Suprapubic skin (tissue), 4 donors: ENCODE measurements at regions not wholly inside any gene's neighbourhood (a gene's known extent, or its start where the extent isn't known, plus 50 kb on each side); places are given as distances from the start of the nearest gene placed in this dataset.

Source experiments
- DNase-seq, 2 donors: peaks; one replicate each; pipeline ENCODE4 v3.0.0-alpha.2; 2019; ENCODE audit warnings: low spot score in 2 of 2
- H3K27ac ChIP-seq: fragments of 200-600 bp; sonication (generic); one replicate; pipeline ENCODE4 v1.5.1; 2019
- H3K27me3 ChIP-seq: fragments of 200-600 bp; sonication (generic); one replicate; pipeline ENCODE4 v1.5.1; 2019
- H3K36me3 ChIP-seq: fragments of 200-600 bp; sonication (generic); one replicate; pipeline ENCODE4 v1.5.1; 2019
- H3K4me1 ChIP-seq: fragments of 200-600 bp; sonication (generic); one replicate; pipeline ENCODE4 v1.5.1; 2019
- H3K4me3 ChIP-seq: fragments of 200-600 bp; sonication (generic); one replicate; pipeline ENCODE4 v1.5.1; 2019; ENCODE audit warnings: mild to moderate bottlenecking
- H3K9me3 ChIP-seq: fragments of 200-600 bp; sonication (generic); one replicate; pipeline ENCODE4 v1.5.1; 2019
- CTCF ChIP-seq, 2 donors: fragments of 200-600 bp in 1 of 2; fragments of 450-650 bp in 1 of 2; sonication (generic) in 1 of 2; IDR thresholded peaks; one replicate each; pipeline ENCODE4 v1.5.1; 2016 to 2019; ENCODE audit warnings: antibody characterized with exemption in 2 of 2, mild to moderate bottlenecking in 1 of 2, moderate library complexity in 1 of 2
- EP300 ChIP-seq: sonication (generic); formaldehyde crosslinking; IDR thresholded peaks from one replicate; pipeline ENCODE4 v1.6.1; 2017; ENCODE audit warnings: antibody characterized with exemption
- POLR2A ChIP-seq, 2 donors: fragments of 450-650 bp; IDR thresholded peaks; one replicate each; pipeline ENCODE4 v1.6.1; 2017; ENCODE audit warnings: antibody characterized with exemption in 2 of 2, mild to moderate bottlenecking in 2 of 2, moderate library complexity in 2 of 2
- POLR2AphosphoS5 ChIP-seq, 3 donors: sonication (generic); formaldehyde crosslinking; IDR thresholded peaks; one replicate each; pipeline ENCODE4 v1.6.1; 2017; ENCODE audit warnings: antibody characterized with exemption in 3 of 3
- WGBS: methylation state at CpG from one replicate; pipeline ENCODE4 v1.1.5; 2018; 5-methylcytosine and 5-hydroxymethylcytosine counted together

GRCh38 chr12:28933864-28934527 lies 215.1 kb upstream of the FAR2 start:
- no peak for DNase-seq
- Histone ChIP-seq H3K9me3 (no peaks in the 10 kb centered on the region), H3K36me3 (no peaks in the 10 kb centered on the region), H3K27ac (no peak overlapping the region), H3K27me3 (no peaks in the 10 kb centered on the region), H3K4me3 (no peak overlapping the region), H3K4me1 (peaks cover 17% of the 10 kb centered on the region)
- no peak for TF ChIP-seq CTCF (IDR thresholded peaks at IDR 0.05)
- no peak for TF ChIP-seq POLR2AphosphoS5 (IDR thresholded peaks at IDR 0.05)
- no peak for TF ChIP-seq EP300
- TF ChIP-seq POLR2A (IDR thresholded peaks at IDR 0.05) = no peak
- WGBS = 46% methylated on average over 8 of the region's 8 CpGs

DNA sequence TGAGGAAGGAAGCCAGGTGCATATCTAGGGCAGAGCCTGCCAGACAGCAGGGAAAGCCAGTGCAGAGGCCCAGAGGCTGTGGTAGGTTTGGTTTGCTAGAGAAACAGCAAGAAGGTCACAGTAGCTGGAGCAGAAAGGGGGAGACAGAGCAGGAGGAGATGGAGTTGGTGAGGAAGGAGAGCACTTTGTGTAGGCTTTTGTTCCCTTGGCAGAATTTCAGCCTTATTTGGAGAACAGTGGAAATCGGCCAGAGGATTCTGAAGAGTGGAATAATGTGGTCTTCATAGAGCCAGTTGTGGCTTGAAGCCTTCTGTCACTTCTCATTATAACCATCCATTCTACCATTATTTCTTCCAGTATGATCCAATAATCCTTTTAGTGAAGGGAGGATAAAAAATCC lies 212.9 kb upstream of the FAR2 start:
- Histone ChIP-seq H3K27me3 (no peaks in the 10 kb centered on the region), H3K36me3 (no peaks in the 10 kb centered on the region), H3K27ac (no peak overlapping the region), H3K4me3 (no peak overlapping the region), H3K9me3 (no peaks in the 10 kb centered on the region), H3K4me1 (peaks cover 17% of the 10 kb centered on the region)
- DNase-seq = no peak
- 54% methylated on average over 1 of the region's 1 CpG for WGBS
- TF ChIP-seq CTCF (IDR thresholded peaks at IDR 0.05) (no peak), POLR2AphosphoS5 (IDR thresholded peaks at IDR 0.05) (no peak), EP300 (no peak), POLR2A (IDR thresholded peaks at IDR 0.05) (no peak)

DNA sequence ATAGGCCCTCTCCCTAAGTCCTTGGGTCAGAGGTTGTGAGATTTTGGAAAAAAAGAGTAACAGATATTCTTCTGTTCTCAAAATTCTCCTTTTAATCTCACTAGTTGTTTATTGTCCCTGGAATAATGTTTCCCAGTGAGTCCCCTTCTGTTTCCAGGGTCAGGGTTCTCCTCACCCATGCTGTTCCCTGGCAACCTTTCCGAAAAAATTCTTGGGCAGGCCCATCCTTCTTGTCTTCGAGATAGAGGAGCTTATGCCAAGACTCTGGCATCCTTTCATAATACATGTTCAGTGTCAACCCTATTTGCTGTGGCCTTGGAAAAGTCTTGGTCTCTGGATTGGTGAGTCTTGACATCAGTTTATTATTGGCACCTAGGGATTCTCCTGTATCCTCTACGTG lies 212.4 kb upstream of the FAR2 start:
- TF ChIP-seq POLR2A (IDR thresholded peaks at IDR 0.05) (no peak), CTCF (IDR thresholded peaks at IDR 0.05) (no peak)
- no peak for DNase-seq
- Histone ChIP-seq H3K4me3 (no peak overlapping the region), H3K4me1 (peaks cover 17% of the 10 kb centered on the region), H3K9me3 (no peaks in the 10 kb centered on the region), H3K27me3 (no peaks in the 10 kb centered on the region), H3K36me3 (no peaks in the 10 kb centered on the region), H3K27ac (no peak overlapping the region)
- 52% methylated on average over 3 of the region's 3 CpGs for WGBS

DNA sequence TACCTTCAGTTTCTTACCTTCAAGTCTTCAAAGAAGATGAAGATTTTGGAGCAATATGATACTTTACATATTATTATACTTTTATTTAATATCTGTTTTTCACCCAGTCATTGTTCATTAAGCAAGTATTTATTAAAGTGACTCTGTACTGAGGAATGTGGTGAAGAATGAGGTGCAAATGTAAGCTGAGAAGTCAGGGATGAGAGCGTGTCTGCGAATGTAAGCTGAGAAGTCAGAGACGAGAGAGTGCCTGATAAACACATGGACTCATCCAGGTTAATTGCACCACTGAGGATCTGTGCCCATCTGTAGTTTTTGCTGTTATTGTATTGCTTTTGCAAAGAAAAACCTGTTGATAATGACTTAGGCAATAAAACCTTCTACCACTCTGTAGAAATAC lies 211.9 kb upstream of the FAR2 start:
- WGBS = 64% methylated on average over 3 of the region's 3 CpGs
- H3K4me1 ChIP-seq = peaks cover 17% of the 10 kb centered on the region

GRCh38 chr12:28938056-28938455 lies 211.0 kb upstream of the FAR2 start:
- 59% methylated on average over 5 of the region's 5 CpGs for WGBS
- no peaks in the 10 kb centered on the region for H3K36me3 ChIP-seq
- H3K9me3 ChIP-seq = no peaks in the 10 kb centered on the region
- H3K27ac ChIP-seq = no peak overlapping the region
- H3K27me3 ChIP-seq = no peaks in the 10 kb centered on the region
- no peak for TF ChIP-seq EP300
- H3K4me3 ChIP-seq = no peak overlapping the region
- DNase-seq = no peak
- peaks cover 17% of the 10 kb centered on the region for H3K4me1 ChIP-seq

More for the DNA sequence above, 211.9 kb upstream of the FAR2 start:
- Histone ChIP-seq H3K27me3 (no peaks in the 10 kb centered on the region), H3K27ac (no peak overlapping the region), H3K9me3 (no peaks in the 10 kb centered on the region), H3K36me3 (no peaks in the 10 kb centered on the region), H3K4me3 (no peak overlapping the region)
- no peak for DNase-seq
- no peak for TF ChIP-seq POLR2A (IDR thresholded peaks at IDR 0.05)

DNA sequence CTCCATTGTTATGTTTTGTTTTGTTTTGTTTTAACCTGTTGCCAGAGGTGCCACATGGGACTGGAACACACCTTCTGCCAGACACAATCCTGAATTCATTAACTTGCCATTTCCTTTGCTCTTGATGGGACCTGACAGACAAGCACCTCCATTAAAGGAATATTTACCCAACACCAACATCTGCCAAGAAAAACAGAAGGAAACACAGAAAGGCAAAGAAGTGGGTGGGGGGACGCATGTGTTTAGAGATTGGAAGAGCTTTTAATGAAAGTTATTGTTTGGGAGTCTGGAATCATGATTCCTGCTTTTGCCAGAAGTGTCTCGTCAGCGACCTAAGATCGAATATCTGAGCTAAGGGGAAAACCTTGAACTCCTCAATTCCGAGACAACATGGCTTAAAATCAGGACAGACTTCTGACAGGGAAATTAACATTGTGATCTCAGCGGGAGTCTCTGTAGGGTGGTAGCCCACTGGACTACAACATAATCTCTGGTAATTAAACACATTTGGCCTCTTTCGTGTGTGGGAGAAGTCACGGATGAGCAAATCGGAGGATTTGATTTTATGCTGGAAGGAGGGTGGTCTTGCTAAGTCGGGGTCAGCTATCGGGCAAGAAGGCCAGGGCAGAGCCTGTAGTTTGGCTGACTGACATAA lies 210.4 kb upstream of the FAR2 start:
- 84% methylated on average over 11 of the region's 11 CpGs for WGBS
- no peak overlapping the region for H3K4me3 ChIP-seq
- no peaks in the 10 kb centered on the region for H3K36me3 ChIP-seq
- no peaks in the 10 kb centered on the region for H3K9me3 ChIP-seq
- no peak for DNase-seq
- peaks cover 12% of the 10 kb centered on the region for H3K4me1 ChIP-seq
- H3K27ac ChIP-seq = no peak overlapping the region
- H3K27me3 ChIP-seq = no peaks in the 10 kb centered on the region
- TF ChIP-seq CTCF (IDR thresholded peaks at IDR 0.05) (no peak), POLR2A (IDR thresholded peaks at IDR 0.05) (no peak), EP300 (no peak), POLR2AphosphoS5 (IDR thresholded peaks at IDR 0.05) (no peak)
